DMS79 treated with DMSO at 0.1 percent for 48 hours (cell line): ENCODE measurements at regions not wholly inside any gene's neighbourhood (a gene's known extent, or its start where the extent isn't known, plus 50 kb on each side); places are given as distances from the start of the nearest gene placed in this dataset.
"Not testable (repeated sequence)": the region's sequence is repeated elsewhere in the genome, so short reads cannot be mapped to it uniquely, and the experiment has no call there.

Experiments
- DNase-seq: peaks from one replicate; lab custom pipeline; 2025; lab: John Stamatoyannopoulos, UW

GRCh38 chr4:152193059-152193458, 342.8 kb downstream of the FBXW7 start:
- no peak for DNase-seq

DNA sequence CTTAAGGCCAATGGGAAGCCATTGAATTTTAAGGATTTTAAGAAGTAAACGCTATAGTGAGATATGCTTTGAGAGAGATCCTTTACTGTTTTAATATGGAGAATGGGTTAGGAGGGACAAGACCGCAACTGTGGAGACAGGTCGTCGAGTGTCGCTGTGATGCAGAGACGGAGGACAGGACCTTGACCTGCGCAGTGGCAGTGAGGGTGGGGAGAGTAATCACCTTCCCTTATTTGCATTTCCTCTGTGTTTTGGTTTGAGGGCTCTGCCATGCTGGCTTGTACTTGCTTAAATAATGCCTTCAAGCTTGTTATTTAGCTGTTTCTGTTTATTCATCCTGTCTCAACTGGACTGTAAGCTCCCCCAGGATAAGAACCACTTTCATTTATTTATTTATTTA, 345.0 kb downstream of the FBXW7 start:
- no peak for DNase-seq

- no peak for DNase-seq
Observed at GRCh38 chr4:152189451-152190179, 346.3 kb downstream of the FBXW7 start.

DNA sequence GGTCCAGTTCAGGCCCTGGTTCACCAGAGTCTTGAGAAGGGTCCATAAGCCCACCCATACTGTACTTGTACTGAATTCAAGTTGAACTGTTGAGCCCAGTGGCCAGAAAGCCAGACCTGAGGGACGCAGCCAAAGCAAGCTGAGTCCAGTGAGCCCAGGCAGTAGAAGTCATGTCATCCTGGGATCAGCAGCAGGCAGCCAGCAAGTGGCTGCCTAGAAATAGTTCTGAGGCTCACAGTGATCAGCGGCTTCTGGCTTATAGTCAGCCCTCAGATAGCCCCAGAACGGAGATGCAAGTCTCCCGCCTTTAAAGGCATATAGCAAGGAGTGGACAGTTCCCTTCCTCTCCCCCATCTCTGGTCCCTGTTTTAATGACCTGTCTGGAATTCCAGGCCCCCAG, 347.1 kb downstream of the FBXW7 start:
- no peak for DNase-seq

- no peak for DNase-seq
Observed at GRCh38 chr4:152187693-152188092, 348.2 kb downstream of the FBXW7 start.

- no peak for DNase-seq
Observed at GRCh38 chr4:152185786-152186550, 349.9 kb downstream of the FBXW7 start.

DNA sequence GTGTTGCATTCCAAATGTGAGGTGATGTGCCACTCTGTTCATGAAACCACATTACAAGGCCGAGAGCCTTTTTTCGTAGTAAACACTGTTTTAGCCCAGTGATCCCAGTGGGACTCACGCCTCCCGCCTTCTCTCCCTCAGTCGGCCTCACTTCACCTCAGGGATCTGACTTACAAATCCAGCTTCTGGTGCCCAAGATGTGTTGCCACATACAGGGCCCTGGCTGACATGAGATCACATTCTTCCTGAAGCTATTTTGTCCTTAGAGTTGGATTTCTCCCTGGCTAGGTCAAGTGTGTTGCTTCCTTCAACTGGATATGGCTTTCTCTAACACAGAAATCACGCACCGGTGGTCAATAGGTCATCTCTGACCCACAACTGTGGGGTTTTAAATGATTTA, 354.7 kb downstream of the FBXW7 start:
- no peak for DNase-seq

DNA sequence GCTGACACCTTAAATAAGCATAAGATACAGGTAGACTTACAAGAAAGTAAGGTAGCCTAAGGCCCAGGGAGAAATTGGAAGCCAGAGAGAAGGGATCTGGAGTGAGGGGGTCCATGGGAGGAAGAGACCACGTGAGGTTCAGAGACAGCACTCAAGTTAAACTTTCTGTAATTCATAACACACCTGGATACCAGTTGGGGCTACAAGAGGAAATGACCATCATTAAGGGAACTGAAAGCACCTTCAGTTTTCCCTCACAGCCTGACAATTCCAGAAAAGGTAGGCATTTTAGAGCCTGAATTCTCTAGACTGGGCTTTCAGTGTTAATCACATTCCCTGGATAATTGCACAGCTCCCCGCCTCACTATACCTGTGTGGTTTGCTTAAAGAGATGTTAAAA, 355.5 kb downstream of the FBXW7 start:
- no peak for DNase-seq

GRCh38 chr4:152177538-152177937, 358.4 kb downstream of the FBXW7 start:
- DNase-seq = not testable (repeated sequence)

DNA sequence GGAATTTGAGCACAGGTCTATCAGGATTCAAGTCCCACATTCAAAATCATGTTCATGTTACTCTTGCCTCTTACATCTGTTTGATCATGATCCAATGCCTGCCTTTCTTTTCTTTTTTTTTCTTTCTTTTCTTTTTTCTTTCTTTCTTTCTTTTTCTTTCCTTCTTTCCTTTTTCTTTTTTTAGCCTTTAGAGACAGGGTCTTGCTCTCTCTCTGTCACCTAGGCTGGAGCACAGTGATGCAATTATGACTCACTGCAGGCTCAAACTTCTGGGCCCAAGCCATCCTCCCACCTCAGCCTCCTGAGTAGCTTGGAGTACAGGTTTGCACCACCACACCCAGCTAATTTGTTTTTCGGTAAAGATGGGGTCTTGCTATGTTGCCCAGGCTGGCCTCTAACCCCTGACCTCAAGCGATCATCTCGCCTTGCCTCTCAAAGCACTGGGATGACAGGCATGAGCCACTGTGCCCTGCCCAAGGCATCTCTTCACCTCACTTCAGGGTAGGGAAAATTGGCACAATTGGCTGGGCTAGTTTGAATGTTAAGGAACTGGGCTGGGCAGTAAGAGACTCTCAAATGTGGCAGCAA, 359.2 kb downstream of the FBXW7 start:
- DNase-seq = no peak

DNA sequence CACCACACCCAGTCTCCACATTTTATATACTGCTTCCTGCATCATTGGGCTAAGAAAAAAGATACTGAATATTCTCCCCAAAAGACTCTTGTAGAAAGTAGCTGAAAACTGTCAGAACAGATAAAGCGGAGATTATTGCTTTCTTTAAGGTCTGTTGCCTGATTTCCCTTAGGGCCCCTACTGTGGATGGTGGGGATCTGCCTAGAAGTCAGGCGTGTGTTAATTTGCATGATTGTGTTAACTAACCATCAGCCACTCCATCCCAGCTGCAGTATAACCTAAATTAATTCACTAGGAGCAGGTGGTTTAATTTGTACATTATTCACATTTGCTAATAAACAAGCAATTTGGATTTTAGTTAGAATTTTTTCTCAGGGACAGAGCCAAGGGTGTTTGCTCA, 360.3 kb downstream of the FBXW7 start:
- DNase-seq = no peak

- no peak for DNase-seq
Observed at GRCh38 chr4:152172146-152172545, 363.7 kb downstream of the FBXW7 start.

DNA sequence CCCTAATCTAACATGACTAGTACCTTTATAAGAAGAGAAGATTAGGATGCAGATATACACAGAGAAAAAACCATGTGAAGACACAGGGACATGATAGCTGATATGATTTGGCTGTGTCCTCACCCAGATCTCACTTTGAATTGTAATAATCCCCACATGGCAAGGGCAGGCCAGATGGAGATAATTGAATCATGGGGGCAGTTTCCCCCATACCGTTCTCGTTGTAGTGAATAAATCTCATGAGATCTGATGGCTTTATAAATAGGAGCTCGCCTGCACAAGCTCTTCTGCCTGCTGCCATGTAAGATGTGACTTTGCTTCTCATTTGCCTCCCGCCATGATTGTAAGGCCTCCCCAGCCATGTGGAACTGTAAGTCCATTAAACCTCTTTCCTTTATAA, 364.3 kb downstream of the FBXW7 start:
- no peak for DNase-seq

DNA sequence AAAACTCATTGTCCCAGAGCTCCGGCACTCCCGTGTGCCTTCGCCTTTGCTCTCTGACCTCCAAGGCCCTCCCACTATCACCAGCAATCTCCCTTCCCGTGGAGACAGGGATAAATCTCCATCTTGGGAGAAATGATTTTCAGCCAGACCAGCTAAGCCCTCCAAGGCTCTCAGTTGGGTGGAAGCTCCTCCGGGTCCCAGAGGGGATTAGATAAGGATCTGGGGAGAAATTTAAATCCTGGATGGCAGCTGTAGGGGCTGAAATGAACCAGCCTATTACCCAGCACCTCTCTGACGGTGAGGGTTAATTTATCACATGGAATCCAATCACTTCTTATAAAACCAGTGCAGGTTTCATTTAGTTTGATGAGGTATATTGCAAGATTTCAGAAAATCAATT, 366.2 kb downstream of the FBXW7 start:
- no peak for DNase-seq

- DNase-seq = no peak
Observed at GRCh38 chr4:152168987-152169616, 366.8 kb downstream of the FBXW7 start.

- DNase-seq = no peak
Observed at GRCh38 chr4:152166567-152166966, 369.3 kb downstream of the FBXW7 start.

GRCh38 chr4:152165846-152166245, 370.0 kb downstream of the FBXW7 start:
- no peak for DNase-seq

- no peak for DNase-seq
Observed at GRCh38 chr4:152165146-152165545, 370.7 kb downstream of the FBXW7 start.

- no peak for DNase-seq
Observed at GRCh38 chr4:152164561-152164960, 371.3 kb downstream of the FBXW7 start.

DNA sequence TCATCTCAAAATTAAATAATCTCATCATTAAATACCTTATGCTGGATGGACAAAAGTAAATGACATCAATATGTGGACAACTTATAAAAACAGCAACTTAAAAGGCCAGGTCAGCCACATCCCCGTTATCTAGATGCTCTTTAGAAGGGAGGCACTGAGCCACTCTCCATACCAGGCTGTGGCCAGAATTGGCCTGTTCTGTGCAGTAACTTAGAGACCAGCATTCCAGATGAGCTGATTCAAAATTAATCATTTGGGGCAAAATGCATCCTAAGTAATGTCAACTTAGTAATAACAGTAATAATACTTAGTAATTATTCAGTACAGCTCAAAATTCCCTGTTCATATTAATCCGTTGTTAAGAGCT, 373.6 kb downstream of the FBXW7 start:
- DNase-seq = no peak

GRCh38 chr4:152161676-152162330, 374.1 kb downstream of the FBXW7 start:
- no peak for DNase-seq

GRCh38 chr4:152160225-152160800, 375.6 kb downstream of the FBXW7 start:
- DNase-seq = no peak
